ENCODE measurements at regions not wholly inside any gene's neighbourhood (a gene's known extent, or its start where the extent isn't known, plus 50 kb on each side); places are given as distances from the start of the nearest gene placed in this dataset.
"Not testable (repeated sequence)": the region's sequence is repeated elsewhere in the genome, so short reads cannot be mapped to it uniquely, and the experiment has no call there.

- no peaks in the 10 kb centered on the region for H3K36me3 ChIP-seq
- no peak for TF ChIP-seq CTCF (IDR thresholded peaks at IDR 0.05)
Measured at GRCh38 chr6:81026041-81026553, 726.4 kb downstream of the TENT5A start.

GRCh38 chr6:81023709-81024108 lies 728.8 kb downstream of the TENT5A start:
- H3K27me3 ChIP-seq, result no peaks in the 10 kb centered on the region
- no peak for TF ChIP-seq CTCF (IDR thresholded peaks at IDR 0.05)
- no peaks in the 10 kb centered on the region for H3K36me3 ChIP-seq
- H3K27ac ChIP-seq, result no peak overlapping the region
- DNase-seq, result no peak
- intact Hi-C loops (cut with DNase I; ENCODE audit: low total_unique reads), result no loop called here
- H3K9me3 ChIP-seq, result no peaks in the 10 kb centered on the region
- no peak overlapping the region for H3K4me3 ChIP-seq
- H3K4me1 ChIP-seq, result no peaks in the 10 kb centered on the region

More at GRCh38 chr6:81026041-81026553, 726.4 kb downstream of the TENT5A start:
- Histone ChIP-seq H3K27me3 (no peaks in the 10 kb centered on the region), H3K4me3 (no peak overlapping the region), H3K27ac (no peak overlapping the region), H3K9me3 (no peaks in the 10 kb centered on the region), H3K4me1 (peaks cover 0 to 4% (median 0%) of the 10 kb centered on the region in 4 donors)
- intact Hi-C loops (cut with DNase I; ENCODE audit: low total_unique reads), result no loop called here
- no peak for DNase-seq

- no peak for TF ChIP-seq CTCF (IDR thresholded peaks at IDR 0.05)
- intact Hi-C loops (cut with DNase I; ENCODE audit: low total_unique reads), result no loop called here
Measured at GRCh38 chr6:81023007-81023582, 729.4 kb downstream of the TENT5A start.

GRCh38 chr6:81017586-81017985 lies 734.9 kb downstream of the TENT5A start:
- H3K4me1 ChIP-seq; H3K27me3 ChIP-seq; H3K27ac ChIP-seq; H3K4me3 ChIP-seq; DNase-seq; H3K36me3 ChIP-seq; intact Hi-C loops (cut with DNase I; ENCODE audit: low total_unique reads): not testable (repeated sequence)
- peaks cover 6 to 16% (median 13%) of the 10 kb centered on the region in 3 donors for H3K9me3 ChIP-seq

More at GRCh38 chr6:81023007-81023582, 729.4 kb downstream of the TENT5A start:
- no peak for DNase-seq
- Histone ChIP-seq H3K36me3 (no peaks in the 10 kb centered on the region), H3K4me1 (no peaks in the 10 kb centered on the region), H3K9me3 (peaks cover 0 to 2% (median under 1%) of the 10 kb centered on the region in 3 donors), H3K27me3 (no peaks in the 10 kb centered on the region), H3K4me3 (no peak overlapping the region), H3K27ac (no peak overlapping the region)

- no peak for TF ChIP-seq CTCF (IDR thresholded peaks at IDR 0.05)
- Histone ChIP-seq H3K4me1 (no peaks in the 10 kb centered on the region), H3K27ac (no peak overlapping the region), H3K4me3 (no peak overlapping the region), H3K9me3 (peaks cover 0 to 3% (median 0%) of the 10 kb centered on the region in 3 donors), H3K36me3 (no peaks in the 10 kb centered on the region), H3K27me3 (no peaks in the 10 kb centered on the region)
- intact Hi-C loops (cut with DNase I; ENCODE audit: low total_unique reads), result no loop called here
- no peak for DNase-seq
Measured at GRCh38 chr6:81003894-81004293, 748.6 kb downstream of the TENT5A start.

GRCh38 chr6:81003156-81003555 lies 749.3 kb downstream of the TENT5A start:
- Histone ChIP-seq H3K27ac (no peak overlapping the region), H3K4me1 (no peaks in the 10 kb centered on the region), H3K27me3 (no peaks in the 10 kb centered on the region), H3K36me3 (no peaks in the 10 kb centered on the region), H3K9me3 (peaks cover 0 to 3% (median 0%) of the 10 kb centered on the region in 3 donors), H3K4me3 (no peak overlapping the region)
- intact Hi-C loops (cut with DNase I; ENCODE audit: low total_unique reads), result no loop called here
- no peak for TF ChIP-seq CTCF (IDR thresholded peaks at IDR 0.05)
- DNase-seq, result no peak
